GDM1 (cell line): ENCODE measurements at regions not wholly inside any gene's neighbourhood (a gene's known extent, or its start where the extent isn't known, plus 50 kb on each side); places are given as distances from the start of the nearest gene placed in this dataset.

ENCODE experiments used
- DNase-seq: peaks from one replicate; lab custom pipeline; 2025; lab: John Stamatoyannopoulos, UW

DNA sequence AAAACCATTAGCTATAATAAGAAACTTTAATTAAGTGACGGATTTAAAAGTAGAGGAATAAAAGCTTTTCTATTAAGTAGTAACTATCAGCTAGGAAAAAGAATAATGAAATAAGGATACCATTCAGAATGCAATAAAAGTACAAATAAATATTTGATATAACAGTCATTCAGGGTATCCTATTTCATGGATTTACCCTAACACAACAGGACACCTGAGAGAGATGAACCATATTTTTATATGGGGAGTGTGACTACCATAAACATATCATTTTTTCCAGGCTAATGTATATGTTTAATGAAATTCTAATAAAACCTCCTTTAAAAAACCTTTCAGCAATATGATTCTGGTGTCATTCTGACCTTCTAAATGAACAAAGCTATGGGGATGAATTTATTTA lies 393.8 kb downstream of the SNAPC1 start:
- no peak for DNase-seq

DNA sequence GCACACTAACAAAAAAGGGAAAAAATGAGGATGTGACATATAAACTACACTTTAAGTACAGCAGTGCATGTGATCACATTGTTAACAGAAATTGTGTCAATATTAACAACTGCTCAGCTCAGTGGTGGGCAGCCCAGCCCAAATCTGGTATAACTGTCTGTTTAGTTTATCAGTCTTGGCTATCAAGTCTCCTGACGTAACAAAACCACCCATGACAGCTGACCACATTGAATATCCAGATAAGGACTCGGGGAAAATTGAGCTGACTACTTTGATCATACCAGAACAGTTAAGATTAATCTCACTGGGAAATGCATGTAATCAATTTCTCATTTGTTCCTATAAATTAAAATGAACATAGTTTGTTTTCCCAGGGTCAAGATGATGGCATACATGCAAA lies 396.6 kb downstream of the SNAPC1 start:
- no peak for DNase-seq

DNA sequence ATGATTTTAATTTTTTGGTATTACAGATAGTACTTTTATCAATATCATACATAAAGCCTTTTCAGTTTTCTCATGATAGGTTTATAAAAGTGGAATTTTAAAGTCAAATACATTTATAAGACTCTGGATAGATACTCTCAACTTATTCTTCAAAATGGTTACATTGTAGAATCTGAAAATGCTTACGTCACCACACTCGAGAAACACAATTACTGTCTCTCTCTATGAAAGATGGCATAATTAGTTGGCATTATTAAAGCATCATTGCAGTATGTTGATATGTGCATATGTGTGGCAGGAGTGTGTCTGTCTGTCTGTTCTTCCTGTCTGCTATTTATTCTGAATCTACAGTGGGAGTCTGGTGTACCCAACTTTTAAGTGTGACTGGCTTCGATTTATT lies 397.1 kb downstream of the SNAPC1 start:
- DNase-seq = no peak

DNA sequence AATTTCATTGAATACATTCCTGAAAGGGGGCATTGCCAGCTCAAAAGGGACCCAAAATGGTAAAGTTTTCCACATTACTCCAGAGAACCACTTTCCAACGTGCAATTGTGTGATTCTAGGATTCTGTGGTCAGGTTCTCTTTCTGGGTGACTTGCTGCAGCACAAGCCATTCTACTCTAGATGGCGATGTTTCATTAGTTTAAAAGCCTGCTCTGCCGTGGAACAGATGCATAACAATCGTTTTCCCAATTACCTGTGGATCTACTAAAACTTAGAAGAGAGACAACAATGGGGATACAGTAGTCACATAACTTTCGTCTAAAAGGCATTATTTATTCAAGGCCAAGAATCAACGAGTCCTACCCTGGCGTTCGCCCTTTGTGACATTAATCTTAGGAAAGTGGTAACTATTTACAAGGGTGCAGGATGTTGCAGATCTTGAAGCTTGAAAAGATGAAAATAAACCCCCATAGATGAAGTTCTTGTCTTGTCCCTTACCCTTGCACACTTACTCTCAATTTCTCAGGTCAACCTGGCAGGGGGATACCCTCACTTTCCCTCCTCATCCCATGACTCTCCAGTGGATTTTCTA lies 400.9 kb downstream of the SNAPC1 start:
- DNase-seq = peak; percentile 7

DNA sequence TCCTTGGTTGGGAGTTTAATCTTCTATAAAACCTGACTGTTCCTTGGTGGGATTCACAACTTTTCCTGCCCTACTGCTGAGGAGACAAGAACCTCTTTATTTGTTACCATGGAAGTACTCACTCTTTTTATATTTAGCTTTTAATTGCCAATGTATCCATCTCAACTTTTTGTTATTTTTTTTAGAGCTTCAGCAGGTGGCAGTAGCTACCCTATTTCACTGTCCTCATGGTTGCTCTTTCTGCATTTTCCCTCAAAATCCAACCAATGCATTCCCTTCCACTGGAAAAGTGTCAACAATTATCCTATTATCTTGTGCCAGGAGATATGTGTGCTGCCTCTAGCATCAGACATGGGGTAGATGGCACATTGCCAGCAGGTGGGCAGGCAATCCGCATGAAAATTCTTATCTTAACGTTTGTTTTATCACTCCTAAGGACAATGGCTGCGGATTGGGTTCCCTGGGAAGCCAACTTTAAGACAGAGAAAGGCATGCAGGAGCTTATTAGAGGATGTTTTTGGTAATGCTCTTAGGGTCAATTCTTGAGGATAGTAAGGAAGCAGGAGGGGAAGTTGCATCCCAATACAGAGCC lies 406.4 kb downstream of the SNAPC1 start:
- no peak for DNase-seq

DNA sequence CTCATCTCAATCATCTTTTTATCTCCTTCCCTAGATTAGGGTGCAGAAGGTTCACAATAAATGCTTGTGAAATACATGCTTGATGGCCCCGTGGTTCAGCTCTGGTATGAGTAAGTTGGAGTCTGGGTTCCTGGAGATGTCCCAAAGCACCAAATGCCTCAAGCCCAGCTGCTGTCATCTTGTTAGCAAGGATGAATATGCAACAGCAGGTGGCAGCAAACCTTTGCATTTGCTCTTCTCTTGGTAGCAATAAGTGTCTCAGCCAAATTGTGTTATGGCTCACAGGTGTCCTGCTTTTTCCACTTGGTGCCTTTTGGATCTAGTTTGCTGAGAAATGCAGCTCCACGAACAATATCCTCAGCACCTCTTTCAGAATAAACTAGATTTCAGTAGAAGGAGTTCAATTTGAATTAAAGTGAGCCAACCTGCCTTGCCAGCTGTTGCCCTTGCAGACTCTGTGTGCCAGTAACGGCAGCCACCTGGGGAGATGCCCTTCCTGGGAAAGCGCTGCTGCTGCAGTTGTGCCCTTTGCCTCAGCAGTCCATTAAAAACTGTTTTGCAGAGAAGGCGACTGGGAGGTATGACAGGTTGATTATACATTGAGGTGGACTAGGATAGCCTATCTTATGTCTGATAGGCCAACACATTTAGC lies 417.3 kb downstream of the SNAPC1 start:
- no peak for DNase-seq

DNA sequence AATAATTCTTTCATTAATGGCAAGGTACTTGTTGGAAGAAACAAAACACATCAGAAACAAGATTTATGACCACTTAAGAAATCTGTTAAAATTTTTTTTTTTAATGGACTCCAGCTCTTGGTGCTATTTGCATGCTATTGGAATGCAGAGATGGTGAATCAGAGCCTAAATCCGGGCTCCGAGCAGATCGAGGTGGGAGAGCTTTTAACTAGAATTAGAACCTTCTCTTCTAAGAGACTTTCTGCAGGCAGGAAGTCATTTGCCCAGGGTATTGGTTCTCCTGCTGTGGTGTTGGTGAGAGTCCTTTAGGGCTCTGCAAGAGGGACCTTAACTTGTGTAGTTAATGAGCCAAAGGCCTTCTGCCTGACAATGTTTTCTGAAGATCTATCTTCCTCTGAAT lies 419.4 kb downstream of the SNAPC1 start:
- no peak for DNase-seq

DNA sequence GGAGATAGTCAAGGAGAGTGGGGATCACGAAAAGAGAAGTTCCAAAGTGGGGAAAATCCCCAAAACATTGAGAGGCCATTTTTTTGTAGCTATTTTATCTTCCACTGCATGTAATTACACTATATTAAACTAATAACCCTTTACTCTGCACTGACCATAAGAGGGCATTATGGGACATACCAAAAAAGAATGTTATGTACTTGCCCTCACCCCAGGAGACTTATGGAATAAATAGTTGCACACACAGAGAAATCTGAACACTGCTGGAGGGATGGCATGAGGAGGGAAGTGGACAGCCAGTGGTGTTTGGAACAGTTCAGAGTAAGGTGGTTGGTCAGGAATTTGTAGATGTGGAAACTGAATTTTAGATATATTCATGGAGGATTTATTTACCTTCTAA lies 422.9 kb downstream of the SNAPC1 start:
- no peak for DNase-seq

DNA sequence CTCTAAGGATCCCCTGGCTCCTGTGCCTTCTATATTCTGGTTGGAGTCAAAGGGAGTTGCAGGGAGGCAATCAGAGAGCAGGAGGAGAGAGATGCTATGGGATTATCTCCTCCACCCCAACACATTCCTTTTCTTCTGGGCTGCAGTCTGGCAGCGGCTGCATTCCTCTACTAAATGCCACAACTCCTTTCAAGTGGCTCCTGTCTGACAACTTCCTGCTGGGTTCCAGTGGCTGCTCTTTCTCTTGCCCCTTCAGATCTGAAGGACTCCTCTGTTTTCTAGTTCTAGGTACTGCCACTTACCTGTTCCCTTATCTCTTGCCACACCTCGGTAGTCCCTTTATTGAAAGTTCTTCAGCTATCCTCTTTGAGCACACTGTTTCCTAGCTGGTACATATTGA lies 425.0 kb downstream of the SNAPC1 start:
- DNase-seq = no peak

DNA sequence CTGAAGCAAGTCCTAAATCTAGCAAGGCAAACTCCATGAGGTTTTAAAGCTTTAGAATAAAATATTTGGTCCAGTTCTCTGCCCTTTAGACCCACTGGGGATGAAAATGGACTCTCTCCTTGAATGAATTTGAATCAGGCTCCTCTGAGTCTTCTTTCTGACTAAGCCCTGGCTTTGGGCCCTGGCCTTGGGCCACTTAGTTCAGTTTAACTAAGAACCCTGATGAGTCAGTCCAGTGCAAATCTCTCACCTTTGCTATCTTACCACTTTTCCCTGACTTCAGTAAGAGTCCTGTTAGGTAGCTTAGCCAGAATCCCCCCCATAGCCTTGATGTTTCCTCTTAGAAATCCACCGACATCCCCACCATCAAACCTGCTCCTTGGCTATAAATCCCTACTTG lies 427.5 kb downstream of the SNAPC1 start:
- no peak for DNase-seq

DNA sequence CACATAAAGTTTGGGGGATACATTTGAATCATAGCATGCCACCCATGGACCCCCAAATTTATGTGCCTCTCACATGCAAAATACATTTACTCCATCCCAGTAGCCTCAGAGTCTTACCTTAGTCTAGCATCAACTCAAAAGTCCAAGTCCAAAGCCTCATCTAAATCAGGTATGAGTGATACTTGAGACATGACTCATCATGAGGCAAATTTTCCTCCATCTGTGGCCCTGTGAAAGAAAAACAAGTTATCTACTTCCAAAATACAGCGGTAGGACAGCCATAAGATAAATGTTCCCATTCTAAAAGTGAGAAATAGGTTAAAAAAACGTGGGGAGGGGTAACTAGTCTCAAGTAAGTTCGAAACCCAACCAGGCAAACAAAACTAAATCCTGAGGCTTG lies 444.2 kb downstream of the SNAPC1 start:
- DNase-seq = no peak

DNA sequence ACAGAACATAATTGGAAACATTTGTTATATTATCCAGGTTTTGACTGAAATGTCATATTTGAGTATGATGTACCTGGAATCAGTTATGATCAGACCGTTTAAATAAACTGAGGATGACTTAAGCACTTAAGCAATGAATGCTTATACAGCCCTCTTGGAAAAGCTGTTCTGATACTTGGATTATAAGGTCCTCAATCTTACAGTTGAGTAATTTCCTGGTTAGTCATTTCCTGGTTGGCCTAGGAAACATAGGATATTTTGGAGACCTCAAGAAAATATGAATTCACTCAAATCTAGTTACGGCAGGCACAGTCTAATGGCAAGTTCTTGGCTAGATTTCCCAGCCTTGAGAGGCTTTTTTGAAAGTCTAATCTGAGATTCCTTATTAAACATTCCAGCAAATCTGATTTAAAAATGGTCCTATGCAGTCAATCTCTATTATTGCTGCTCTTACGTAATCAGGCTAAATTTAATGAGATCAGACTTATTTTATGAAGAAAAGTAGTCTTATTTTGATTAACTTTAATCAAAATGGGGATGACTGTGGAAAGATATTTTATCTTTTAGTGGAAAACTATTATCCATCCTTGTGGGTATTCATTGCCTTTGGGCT lies 447.2 kb downstream of the SNAPC1 start:
- no peak for DNase-seq

DNA sequence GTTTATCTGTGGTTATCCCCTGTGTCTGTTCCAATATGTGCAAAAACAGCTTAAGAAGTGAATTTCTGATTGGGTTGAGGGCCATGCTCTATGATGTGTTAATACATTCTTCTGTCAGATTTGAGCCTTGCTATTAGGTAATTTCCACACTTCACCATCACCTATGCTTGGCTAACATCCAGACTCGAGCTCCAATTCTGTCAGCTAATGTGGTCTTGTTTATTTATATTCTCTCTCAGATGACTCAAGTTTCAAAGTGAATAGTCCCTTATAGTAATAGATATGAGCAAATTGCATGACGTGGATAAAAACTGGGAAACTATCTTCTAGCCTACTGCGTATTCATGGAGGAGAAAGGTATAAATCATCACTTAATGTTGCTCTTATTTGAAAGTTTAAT lies 451.3 kb downstream of the SNAPC1 start:
- no peak for DNase-seq

DNA sequence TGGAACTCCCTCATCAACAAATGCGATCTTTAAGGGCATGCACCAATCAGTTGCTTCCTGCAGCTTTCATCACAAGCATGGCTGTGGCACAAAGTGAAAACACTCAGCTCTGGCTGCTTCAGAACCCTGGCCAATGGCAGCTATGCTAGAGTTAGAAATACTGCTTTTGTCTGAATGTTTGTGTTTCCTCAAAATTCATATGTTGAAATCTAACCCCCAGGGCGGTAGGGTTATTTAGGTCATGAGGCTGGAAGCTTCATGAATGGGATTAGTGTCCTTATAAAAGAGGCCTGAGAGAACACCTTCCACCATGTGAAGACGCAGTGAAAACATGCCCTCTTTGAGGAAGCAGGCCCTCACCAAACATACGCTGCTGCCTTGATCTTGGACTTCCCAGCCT lies 453.9 kb downstream of the SNAPC1 start:
- DNase-seq = no peak

DNA sequence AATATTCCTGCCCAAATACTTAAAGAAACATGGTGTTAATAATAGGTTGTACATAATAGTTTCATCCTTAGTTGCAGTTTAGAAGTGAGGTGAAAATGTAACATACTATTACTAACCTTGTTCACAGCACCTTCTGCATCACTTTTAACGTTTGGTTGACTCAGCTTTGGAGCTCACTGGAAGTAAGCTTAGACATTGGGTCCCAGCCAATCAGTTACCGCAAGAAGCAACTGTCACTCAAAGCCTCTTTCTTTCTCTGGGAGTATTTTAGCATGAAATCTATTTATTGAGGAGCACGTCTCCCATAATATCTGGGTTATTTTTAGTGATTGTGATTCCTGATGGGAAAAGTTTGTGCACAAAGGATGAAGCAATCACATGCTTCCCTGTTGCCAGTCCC lies 472.6 kb downstream of the SNAPC1 start:
- DNase-seq = no peak

DNA sequence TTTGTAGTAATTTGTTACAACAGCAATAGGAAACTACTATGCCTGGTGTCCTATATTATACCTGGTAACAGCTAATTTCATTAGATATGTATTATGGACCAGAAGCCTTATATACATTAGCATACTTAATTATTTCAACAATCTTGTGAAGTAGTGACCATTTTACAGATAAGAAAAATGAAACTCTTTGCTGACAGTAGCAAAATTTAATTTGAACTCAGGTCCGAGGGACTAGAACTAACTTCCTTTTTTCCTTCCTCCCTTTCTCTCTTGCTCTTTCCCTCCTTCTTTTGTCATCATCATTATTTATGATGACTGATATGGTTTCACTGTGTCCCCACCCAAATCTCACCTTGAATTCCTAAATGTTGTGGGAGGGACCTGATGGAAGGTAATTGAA lies 482.0 kb downstream of the SNAPC1 start:
- DNase-seq = no peak

DNA sequence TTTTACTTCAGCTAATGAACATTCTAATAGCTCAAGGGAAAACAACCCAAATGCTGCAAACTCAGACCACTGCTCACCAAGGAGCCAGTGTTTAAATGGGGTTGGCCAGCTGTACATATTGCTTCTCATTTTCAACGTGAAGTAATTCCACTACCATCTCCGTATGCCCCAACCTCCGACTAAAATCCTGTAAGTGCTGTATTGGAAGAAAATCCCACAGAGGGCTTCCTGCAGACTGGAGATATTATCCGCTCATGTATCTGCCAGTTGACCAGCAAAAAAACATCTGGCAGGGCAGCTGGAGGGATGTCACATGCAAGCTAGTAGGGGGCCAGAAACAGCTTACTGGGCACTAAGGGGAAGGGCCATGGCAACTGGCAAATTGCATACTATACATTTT lies 485.0 kb downstream of the SNAPC1 start:
- no peak for DNase-seq

DNA sequence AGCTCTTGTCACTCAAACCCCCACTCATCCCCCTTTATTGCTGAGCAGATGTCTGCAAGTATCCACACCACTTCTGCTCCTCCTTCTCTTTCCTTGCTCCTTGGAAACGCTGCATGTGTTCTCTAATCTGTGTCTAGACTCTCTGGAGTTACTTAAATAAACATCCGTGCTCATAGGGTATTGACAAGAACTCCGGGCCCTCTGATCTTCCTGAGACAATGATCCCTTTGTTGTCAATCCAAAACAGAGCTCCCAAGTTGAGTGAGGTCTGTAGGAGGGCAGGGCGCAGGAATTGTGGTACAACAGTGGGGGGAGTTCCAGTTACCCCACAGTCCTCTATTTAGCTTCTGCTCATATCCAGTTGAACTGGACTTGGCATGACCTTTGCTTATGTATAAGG lies 489.0 kb downstream of the SNAPC1 start:
- DNase-seq = no peak

DNA sequence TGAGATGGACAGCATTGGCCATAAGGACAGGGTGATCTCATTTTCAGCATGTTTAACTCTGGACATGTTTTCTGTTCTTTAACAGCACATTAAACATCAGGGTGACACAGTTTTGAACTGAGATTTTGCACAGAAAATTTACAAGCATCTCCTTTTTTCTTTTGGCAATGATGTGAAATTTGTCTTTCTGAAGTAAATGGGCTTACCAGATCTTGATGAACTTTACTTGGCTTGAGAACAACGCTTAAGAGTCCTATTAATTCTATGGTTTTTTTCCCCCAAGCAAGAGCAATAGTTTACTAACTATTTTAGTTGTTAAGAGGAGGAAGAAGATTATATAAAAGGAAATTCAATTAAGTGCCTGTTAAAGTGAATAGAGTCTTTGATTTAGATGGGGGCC lies 491.0 kb downstream of the SNAPC1 start:
- DNase-seq = no peak

DNA sequence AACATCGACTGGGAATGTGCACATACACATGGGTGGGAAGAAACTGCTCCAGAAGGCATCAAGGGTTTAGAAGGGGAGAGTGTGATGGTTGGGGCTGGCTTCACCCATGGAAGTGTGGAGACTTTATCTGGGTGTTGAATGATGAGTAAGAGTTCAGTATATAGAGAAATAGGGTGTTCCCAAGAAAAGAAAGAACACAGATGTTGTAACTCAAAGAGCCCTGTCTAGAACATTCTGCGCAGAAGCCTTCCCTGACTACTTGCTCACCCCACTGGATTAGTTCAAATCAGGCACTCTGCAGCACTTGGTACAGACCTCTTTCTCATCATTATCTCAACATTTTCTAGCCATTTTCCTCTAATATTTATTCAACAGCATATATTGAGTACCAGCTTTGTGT lies 491.7 kb downstream of the SNAPC1 start:
- DNase-seq = no peak

DNA sequence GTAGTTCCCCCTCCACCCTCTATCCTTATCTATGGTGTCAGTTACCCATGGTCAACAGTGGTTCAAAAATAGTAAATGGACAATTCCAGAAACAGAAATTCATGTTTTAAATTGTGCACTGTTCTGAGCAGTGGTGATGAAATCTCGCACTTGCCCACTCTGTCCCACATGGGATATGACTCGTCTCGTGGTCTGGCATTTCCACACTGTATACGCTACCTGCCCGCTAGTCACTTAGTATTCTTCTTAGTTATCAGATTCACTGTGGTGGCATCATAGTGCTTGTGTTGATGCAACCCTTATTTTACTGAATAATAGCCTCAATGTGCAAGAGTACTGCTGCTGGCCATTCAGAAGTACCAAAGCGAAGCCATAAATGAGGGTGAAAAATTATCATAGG lies 507.0 kb downstream of the SNAPC1 start:
- DNase-seq = no peak

DNA sequence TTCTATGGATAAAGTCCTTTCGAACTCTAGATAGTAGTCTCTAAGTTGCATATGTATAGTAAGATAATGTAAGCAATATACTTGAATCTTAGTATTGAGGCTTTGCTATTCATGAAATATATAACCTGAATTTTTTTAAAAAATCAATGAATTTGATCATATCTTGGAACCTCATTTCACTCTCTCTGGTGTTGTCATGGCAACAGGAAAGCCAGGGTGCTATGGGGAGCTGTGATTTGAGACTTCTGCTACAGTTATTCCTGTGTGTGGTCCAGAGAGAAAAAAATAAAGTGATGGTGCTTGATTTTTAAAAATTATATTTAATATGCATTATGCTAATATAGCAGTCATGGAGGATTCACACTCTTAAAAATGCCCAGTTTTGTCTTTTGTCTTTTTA lies 508.0 kb downstream of the SNAPC1 start:
- no peak for DNase-seq

DNA sequence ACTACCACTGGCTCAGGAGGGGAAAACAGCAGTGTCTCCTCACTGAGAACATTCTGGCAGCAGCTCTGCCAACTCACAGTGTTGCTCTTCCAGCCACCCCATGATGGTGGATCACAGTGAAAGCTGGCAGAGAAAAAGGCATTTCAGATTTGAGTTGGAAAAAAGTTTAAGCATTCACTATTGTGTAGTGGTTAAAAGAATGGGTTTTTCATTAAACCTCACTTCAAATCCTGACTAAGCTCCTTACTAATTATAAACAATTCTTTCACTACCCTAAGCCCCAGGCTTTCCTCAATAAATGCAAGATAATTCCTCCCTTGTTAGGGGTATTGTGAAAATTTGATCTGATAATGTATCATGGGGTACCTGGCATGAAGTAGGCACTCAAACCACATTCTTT lies 518.1 kb downstream of the SNAPC1 start:
- DNase-seq = no peak

DNA sequence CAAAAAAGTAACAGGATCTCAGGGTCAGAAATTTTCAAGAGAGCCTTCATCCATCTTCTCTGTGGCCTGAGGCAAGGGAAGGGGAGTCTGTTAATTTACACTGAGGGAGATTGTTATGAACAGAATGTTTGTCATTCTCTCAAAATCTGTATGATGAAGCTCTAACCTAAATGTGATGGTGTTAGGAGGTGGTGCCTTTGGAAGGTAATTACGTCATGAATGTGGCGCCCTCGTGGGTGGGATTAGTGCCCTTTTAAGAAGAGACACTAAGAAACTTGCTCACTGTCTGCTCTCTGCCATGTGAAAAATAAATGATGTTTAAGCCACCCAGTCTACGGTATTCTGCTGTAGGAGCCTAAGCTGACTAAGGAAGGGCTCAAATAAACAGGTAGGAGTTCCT lies 521.6 kb downstream of the SNAPC1 start:
- no peak for DNase-seq
